B cell (primary cell): ENCODE measurements at regions not wholly inside any gene's neighbourhood (a gene's known extent, or its start where the extent isn't known, plus 50 kb on each side); places are given as distances from the start of the nearest gene placed in this dataset.

Source experiments
- ATAC-seq: fragments of 200-7000 bp; cut with Tn5 transposase; one replicate; pipeline ENCODE4 v1.10.0; 2021; ENCODE audit warnings: low read depth, mild to moderate bottlenecking, moderate number of reproducible peaks, moderate library complexity
- CTCF ChIA-PET: fragments of 350-600 bp; sonication (Branson Sonifier 250); formaldehyde crosslinking; loops from one replicate; lab custom pipeline; 2021; ENCODE audit warnings: antibody characterized with exemption, inconsistent platforms; lab: Charles Lee
- POLR2A ChIA-PET: fragments of 350-600 bp; sonication (Branson Sonifier 250); formaldehyde crosslinking; loops from one replicate; lab custom pipeline; 2021; ENCODE audit warnings: antibody characterized with exemption; lab: Charles Lee
- DNase-seq: peaks from one replicate; pipeline ENCODE4 v3.0.0; 2013
- H2AFZ ChIP-seq: 2 replicates; pipeline ENCODE4 v1.6.1; 2012; ENCODE audit warnings: mild to moderate bottlenecking, low read depth, low read length; ENCODE audit not compliant: insufficient read depth, poor library complexity, severe bottlenecking
- H3K27ac ChIP-seq, 2 donors: 1 replicate in 1 of 2; 2 replicates in 1 of 2; pipeline ENCODE4 v1.5.1; 2012 to 2013; ENCODE audit warnings: low read length in 2 of 2, mild to moderate bottlenecking in 2 of 2, moderate library complexity in 1 of 2
- H3K27me3 ChIP-seq, 4 experiments: fragments of 200-600 bp in 1 of 4; sonication (generic) in 1 of 4; replicated peaks in 1 of 4; 1 replicate in 2 of 4; 2 replicates in 2 of 4; pipeline versions ENCODE4 v1.6.1 to v1.7.0; 2013 to 2016; ENCODE audit warnings: low read length in 3 of 4, mild to moderate bottlenecking in 2 of 4, mixed read lengths in 1 of 4, moderate library complexity in 1 of 4; ENCODE audit not compliant: insufficient read depth in 4 of 4, control insufficient read depth in 3 of 4; ENCODE audit errors: control extremely low read depth in 1 of 4
- H3K36me3 ChIP-seq, 2 experiments: replicated peaks in 1 of 2; 1 replicate in 1 of 2; 2 replicates in 1 of 2; pipeline versions ENCODE4 v1.6.1 to v1.7.1; 2013; ENCODE audit warnings: low read length in 1 of 2; ENCODE audit not compliant: insufficient read depth in 2 of 2, control insufficient read depth in 1 of 2; ENCODE audit errors: control extremely low read depth in 1 of 2, extremely low read depth in 1 of 2
- H3K4me1 ChIP-seq, 2 donors: fragments of 200-600 bp in 1 of 2; sonication (generic) in 1 of 2; 1 replicate in 1 of 2; 2 replicates in 1 of 2; pipeline versions ENCODE4 v1.5.1 to v1.6.1; 2013 to 2017; ENCODE audit warnings: low read length in 2 of 2; ENCODE audit not compliant: control insufficient read depth in 2 of 2, insufficient read depth in 2 of 2
- H3K4me2 ChIP-seq: replicated peaks from 2 replicates; pipeline ENCODE3; 2012; ENCODE audit warnings: mild to moderate bottlenecking, low read depth, low read length; ENCODE audit not compliant: poor library complexity, severe bottlenecking
- H3K4me3 ChIP-seq, 5 experiments: fragments of 200-600 bp in 1 of 5; sonication (generic) in 1 of 5; 1 replicate in 3 of 5; 2 replicates in 2 of 5; pipeline versions ENCODE4 v1.5.1 to v1.7.0; 2011 to 2016; ENCODE audit warnings: low read length in 4 of 5, mild to moderate bottlenecking in 4 of 5, low read depth in 2 of 5, control low read depth in 1 of 5, moderate library complexity in 1 of 5; ENCODE audit not compliant: insufficient read depth in 1 of 5; ENCODE audit errors: control extremely low read depth in 1 of 5, extremely low read depth in 1 of 5
- H3K79me2 ChIP-seq: fragments of 200-600 bp; sonication (generic); one replicate; pipeline ENCODE4 v1.6.0; 2016; ENCODE audit warnings: low read length; ENCODE audit not compliant: control insufficient read depth, insufficient read depth
- H3K9ac ChIP-seq: fragments of 200-600 bp; sonication (generic); 2 replicates; pipeline ENCODE4 v1.6.1; 2017; ENCODE audit warnings: mild to moderate bottlenecking, low read length, moderate library complexity
- H3K9me3 ChIP-seq, 3 donors: one replicate each; pipeline versions ENCODE4 v1.6.1 to v1.7.1; 2013; ENCODE audit warnings: low read length in 2 of 3; ENCODE audit not compliant: control insufficient read depth in 2 of 3, insufficient read depth in 1 of 3; ENCODE audit errors: control extremely low read depth in 1 of 3
- H4K20me1 ChIP-seq: 2 replicates; pipeline ENCODE4 v1.6.0; 2012; ENCODE audit warnings: mild to moderate bottlenecking, low read length; ENCODE audit not compliant: insufficient read depth, control insufficient read depth, poor library complexity, severe bottlenecking
- H3K27ac Mint-ChIP-seq: one replicate; pipeline ENCODE4 v1.8.0; 2021; ENCODE audit warnings: mixed read lengths
- H3K27me3 Mint-ChIP-seq: one replicate; pipeline ENCODE4 v1.8.0; 2021; ENCODE audit warnings: mixed read lengths
- H3K4me1 Mint-ChIP-seq: one replicate; pipeline ENCODE4 v1.8.0; 2021; ENCODE audit warnings: mixed read lengths
- H3K4me3 Mint-ChIP-seq: one replicate; pipeline ENCODE4 v1.8.0; 2021; ENCODE audit warnings: mixed read lengths
- H3K9me3 Mint-ChIP-seq: one replicate; pipeline ENCODE4 v1.8.0; 2022; ENCODE audit warnings: mixed read lengths; ENCODE audit not compliant: insufficient read depth
- CTCF ChIP-seq: fragments of 200-600 bp; IDR thresholded peaks from one replicate; pipeline ENCODE4 v1.8.0; 2022; ENCODE audit warnings: antibody characterized with exemption, mild to moderate bottlenecking
- EZH2 ChIP-seq: IDR thresholded peaks from 2 replicates; pipeline ENCODE4 v1.6.1; 2012; ENCODE audit warnings: borderline replicate concordance, low read depth, mild to moderate bottlenecking, moderate library complexity, low read length; ENCODE audit not compliant: insufficient read depth, poor library complexity, severe bottlenecking
- WGBS: methylation state at CpG from one replicate; pipeline ENCODE4 v1.1.5; 2013; ENCODE audit warnings: missing lambda C conversion rate; ENCODE audit not compliant: insufficient coverage; 5-methylcytosine and 5-hydroxymethylcytosine counted together
- intact Hi-C: fragments of 100-400 bp; cut with micrococcal nuclease; formaldehyde crosslinking; loops from one replicate; pipeline ENCODE4 v1.10.0; 2022

- Mint-ChIP-seq H3K27ac (no peak overlapping the region), H3K27me3 (no peaks in the 10 kb centered on the region), H3K4me1 (peaks cover 39% of the 10 kb centered on the region), H3K9me3 (no peaks in the 10 kb centered on the region), H3K4me3 (no peak overlapping the region)
- H3K4me1 ChIP-seq, result peaks cover 40 to 45% of the 10 kb centered on the region in 2 donors
- H3K9ac ChIP-seq, result no peak overlapping the region
- intact Hi-C loops, result no loop called here
- POLR2A ChIA-PET, result no interaction called here
- ATAC-seq (no peak), DNase-seq (no peak)
- H3K4me3 ChIP-seq, result no peak overlapping the region
- WGBS, result no CpG with 5 or more reads among the region's 3 CpGs
- no peaks in the 10 kb centered on the region for H3K27me3 ChIP-seq
- H3K36me3 ChIP-seq, result no peaks in the 10 kb centered on the region
- TF ChIP-seq CTCF, result no peak
- TF ChIP-seq EZH2, result no peak
- no peaks in the 10 kb centered on the region for H3K79me2 ChIP-seq
- no peaks in the 10 kb centered on the region for H3K9me3 ChIP-seq
- no peak overlapping the region for H3K4me2 ChIP-seq
- no peak overlapping the region for H3K27ac ChIP-seq
- H4K20me1 ChIP-seq, result no peaks in the 10 kb centered on the region
- H2AFZ ChIP-seq, result no peak overlapping the region
- CTCF ChIA-PET, result interaction anchor here (1.0 kb wide), 1 partner anchor 35 kb away, joined by 3 read pairs; no protein-coding TSS in a partner anchor
Measured at GRCh38 chr20:22374066-22374465, 210.3 kb downstream of the FOXA2 start.

- H3K27me3 ChIP-seq, result no peaks in the 10 kb centered on the region
- intact Hi-C loops, result no loop called here
- ChIA-PET CTCF (no interaction called here), POLR2A (no interaction called here)
- H3K27ac Mint-ChIP-seq, result no peak overlapping the region
- no peak overlapping the region for H3K4me3 ChIP-seq
- TF ChIP-seq EZH2, result no peak
- no peak for TF ChIP-seq CTCF
- no peaks in the 10 kb centered on the region for H3K9me3 Mint-ChIP-seq
- DNase-seq (no peak), ATAC-seq (no peak)
- H3K79me2 ChIP-seq, result no peaks in the 10 kb centered on the region
- no peak overlapping the region for H2AFZ ChIP-seq
- 72% methylated on average over 4 of the region's 5 CpGs for WGBS
- H3K4me1 Mint-ChIP-seq, result peaks cover 45% of the 10 kb centered on the region
- no peak overlapping the region for H3K27ac ChIP-seq
- H3K4me1 ChIP-seq, result peaks cover 46 to 50% of the 10 kb centered on the region in 2 donors
- H3K9ac ChIP-seq, result no peak overlapping the region
- no peaks in the 10 kb centered on the region for H3K36me3 ChIP-seq
- no peaks in the 10 kb centered on the region for H4K20me1 ChIP-seq
- H3K4me3 Mint-ChIP-seq, result no peak overlapping the region
- no peaks in the 10 kb centered on the region for H3K9me3 ChIP-seq
- H3K4me2 ChIP-seq, result peak overlapping the region; percentile 28
- H3K27me3 Mint-ChIP-seq, result no peaks in the 10 kb centered on the region
Measured at GRCh38 chr20:22373164-22373895, 211.0 kb downstream of the FOXA2 start.
